ENCODE measurements at regions not wholly inside any gene's neighbourhood (a gene's known extent, or its start where the extent isn't known, plus 50 kb on each side); places are given as distances from the start of the nearest gene placed in this dataset.

GRCh38 chr5:164376843-164377242 lies 871.4 kb downstream of the MAT2B start:
- no peak for DNase-seq (ENCODE audit: low read depth in 2 of 2)

DNA sequence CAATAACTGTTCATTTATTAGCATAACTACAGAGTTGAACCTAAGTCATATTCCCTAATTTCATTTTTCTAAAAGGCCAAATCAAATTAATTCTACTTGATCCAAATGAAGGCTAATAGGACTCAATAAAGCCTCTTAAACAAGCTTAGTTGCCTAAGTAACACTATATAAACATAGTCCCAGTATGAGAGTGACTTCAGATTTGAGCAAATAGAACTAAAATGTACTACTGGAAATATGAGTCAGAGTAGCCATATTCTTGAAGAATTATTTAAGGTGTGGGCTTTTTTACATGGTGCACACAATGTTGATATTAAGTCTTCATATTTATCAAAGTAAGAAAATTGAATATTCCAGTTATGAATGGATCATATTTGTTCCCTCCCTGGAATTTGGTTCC lies 872.3 kb downstream of the MAT2B start:
- no peak for DNase-seq (ENCODE audit: low read depth in 2 of 2)

GRCh38 chr5:164383662-164384061 lies 878.2 kb downstream of the MAT2B start:
- no peak for DNase-seq (ENCODE audit: low read depth in 2 of 2)

DNA sequence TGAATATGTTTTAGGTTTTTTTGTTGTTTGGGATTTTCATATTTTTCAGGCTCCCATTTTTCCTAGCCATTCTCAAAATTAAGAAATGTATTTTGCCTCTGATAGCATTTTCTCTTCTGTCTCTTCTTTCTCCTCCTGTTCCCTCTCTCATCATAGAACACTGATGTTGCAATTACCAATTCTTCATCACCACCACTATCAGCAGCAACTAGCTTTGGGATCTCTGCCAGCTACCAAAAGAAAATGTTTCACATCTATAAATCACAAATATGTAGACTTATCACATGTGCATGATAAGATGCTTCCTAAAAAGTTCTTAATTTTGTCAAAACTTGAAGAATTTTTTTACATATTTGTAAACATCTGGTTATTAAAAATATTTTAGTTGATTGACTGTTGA lies 887.1 kb downstream of the MAT2B start:
- no peak for DNase-seq (ENCODE audit: low read depth in 2 of 2)

- DNase-seq (ENCODE audit: low read depth in 2 of 2), result no peak
Observed at GRCh38 chr5:164394686-164395194, 889.3 kb downstream of the MAT2B start.

DNA sequence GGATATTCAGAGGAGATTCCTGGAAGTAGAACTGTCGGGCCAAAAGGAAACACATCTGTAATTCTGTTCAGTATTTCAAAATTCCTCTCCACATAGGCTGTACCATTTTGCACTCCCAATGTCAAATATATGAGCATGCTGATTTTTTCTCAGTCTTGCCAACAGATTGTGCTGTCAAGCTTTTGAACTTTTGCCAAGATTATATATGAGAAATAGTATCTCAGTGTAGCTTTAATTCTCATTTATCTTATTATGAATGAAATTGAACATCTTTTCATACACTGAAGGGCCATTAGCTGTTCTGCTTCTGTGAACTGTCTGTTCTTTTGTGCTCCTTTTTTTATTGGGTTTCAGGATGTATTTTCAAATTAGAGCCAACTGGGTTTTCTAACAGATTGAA lies 907.1 kb downstream of the MAT2B start:
- no peak for DNase-seq (ENCODE audit: low read depth in 2 of 2)

DNA sequence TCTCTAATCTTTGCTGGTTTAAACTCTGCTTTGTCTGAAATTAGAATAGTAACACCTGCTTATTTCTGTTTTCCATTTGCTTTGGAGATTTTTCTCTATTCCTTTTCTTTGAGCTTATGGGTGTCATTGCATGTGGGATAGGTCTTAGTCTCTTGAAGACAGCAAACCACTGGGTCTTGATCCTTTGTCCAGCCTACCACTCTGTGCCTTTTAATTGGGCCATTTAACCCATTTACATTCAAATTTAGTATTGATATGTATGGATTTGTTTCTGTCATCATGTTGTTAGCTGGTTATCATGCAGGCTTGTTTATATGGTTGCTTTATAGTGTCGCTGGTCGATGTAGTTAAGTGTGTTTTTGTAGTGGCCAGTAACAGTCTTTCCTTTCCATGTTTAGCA lies 914.7 kb downstream of the MAT2B start:
- DNase-seq (ENCODE audit: low read depth in 2 of 2), result no peak

DNA sequence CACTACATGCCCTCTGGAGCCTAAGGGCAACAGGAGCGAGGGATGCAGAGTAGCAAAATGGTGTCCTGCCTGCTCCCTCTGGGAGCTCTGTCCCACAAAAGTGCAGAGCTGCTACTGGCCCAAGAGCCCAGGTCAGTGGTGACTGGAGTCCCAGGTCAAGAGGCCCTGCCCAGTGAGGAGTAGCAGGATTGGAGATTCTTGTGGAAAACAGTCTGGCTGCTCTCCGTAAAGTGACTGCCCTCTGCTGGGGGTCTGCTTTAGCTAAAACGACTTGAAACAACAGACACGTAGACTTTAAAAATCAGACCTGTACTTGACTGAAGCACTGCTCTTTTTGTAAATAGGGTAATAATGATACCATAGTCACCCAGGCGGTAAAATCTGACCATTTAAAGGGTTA lies 917.0 kb downstream of the MAT2B start:
- no peak for DNase-seq (ENCODE audit: low read depth in 2 of 2)

DNA sequence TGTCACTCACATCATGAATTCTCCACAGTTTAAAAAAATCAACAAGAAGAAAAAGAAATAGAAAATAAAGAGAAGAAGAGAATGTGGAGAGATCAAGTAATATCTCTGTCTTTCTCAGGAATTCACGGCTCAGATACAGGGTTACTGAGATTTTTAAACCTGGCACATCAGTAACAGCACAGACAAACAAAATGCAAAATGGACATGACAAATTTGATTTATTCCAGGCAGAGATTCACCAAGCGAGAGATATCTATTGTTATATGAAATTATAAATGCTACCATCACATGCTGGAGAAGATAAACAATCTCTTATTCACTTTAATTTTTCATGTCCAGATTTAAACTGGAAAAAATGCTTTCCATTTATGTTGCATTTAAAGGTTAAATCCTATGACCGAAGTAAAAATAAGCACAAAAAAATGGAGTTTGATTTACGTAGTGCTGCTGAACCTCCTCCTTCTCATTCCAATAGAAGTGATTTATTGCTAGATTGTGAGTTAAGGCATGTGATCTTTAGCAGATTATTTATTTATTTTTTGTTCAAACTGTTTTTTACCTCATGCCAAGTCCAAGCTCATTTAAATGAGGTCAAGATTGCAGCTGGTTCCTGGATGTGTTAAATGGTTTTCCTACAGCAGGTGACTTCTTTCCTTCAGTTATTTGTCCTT lies 926.4 kb downstream of the MAT2B start:
- DNase-seq (ENCODE audit: low read depth in 2 of 2), result no peak

GRCh38 chr5:164433106-164433870 lies 927.9 kb downstream of the MAT2B start:
- no peak for DNase-seq (ENCODE audit: low read depth in 2 of 2)

DNA sequence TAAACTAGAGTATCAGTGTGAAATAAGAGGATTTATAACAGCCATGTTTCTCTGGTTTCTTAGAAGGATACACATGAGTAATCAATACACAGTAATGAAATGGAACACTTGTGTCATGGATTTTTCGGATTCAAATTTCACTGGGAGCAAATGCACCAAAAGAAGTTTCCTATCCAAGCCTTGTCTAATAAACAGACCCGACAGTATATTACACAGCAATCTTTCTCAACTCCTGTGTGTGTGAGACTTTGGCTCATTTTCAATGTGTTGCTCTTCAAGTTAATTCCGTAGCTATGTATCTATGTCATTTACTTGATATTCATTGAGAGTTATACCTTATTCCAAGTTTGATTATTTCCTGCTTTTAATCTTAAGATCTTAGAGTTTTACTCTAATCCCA lies 930.2 kb downstream of the MAT2B start:
- no peak for DNase-seq (ENCODE audit: low read depth in 2 of 2)

- no peak for DNase-seq (ENCODE audit: low read depth in 2 of 2)
Observed at GRCh38 chr5:164439799-164440198, 934.4 kb downstream of the MAT2B start.

DNA sequence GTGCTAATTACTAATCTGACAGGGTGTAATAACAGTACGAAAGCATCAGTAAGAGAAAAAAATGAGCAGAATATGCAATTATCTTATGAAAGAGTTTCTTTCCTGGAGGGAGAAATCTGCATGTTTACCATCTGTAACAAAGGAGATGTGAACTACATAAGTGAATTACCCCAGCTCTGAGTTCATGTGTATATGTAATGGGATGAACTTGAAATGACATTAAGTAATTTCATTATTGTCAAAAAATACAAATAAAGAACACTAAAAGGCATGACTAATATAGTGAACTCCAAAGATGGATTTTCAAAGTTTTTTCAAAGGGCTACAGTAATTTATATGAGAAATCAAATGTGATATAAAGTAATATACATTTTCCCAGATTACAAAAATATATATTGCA lies 944.0 kb downstream of the MAT2B start:
- DNase-seq (ENCODE audit: low read depth in 2 of 2), result no peak

GRCh38 chr5:164466033-164466432 lies 960.6 kb downstream of the MAT2B start:
- no peak for DNase-seq (ENCODE audit: low read depth in 2 of 2)

DNA sequence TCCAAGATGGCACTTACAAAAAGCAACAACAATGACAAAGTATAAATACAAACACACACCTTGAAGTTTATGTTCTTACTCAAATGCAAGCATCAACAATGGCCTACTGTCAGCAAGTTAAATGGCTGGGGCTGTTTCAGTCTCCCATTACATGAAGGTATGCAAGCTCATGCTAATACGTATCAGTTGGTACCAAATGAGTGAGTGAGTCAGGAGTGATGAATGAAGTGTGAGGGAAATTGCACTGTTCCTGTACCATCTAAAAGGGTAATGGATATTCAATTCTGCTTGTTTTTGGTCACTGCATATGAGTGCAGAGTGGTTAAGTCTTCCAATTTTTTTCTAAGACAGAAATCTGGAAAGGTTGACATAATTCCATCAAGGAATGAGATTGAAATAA lies 964.9 kb downstream of the MAT2B start:
- no peak for DNase-seq (ENCODE audit: low read depth in 2 of 2)

GRCh38 chr5:164472165-164472564 lies 966.7 kb downstream of the MAT2B start:
- no peak for DNase-seq (ENCODE audit: low read depth in 2 of 2)

DNA sequence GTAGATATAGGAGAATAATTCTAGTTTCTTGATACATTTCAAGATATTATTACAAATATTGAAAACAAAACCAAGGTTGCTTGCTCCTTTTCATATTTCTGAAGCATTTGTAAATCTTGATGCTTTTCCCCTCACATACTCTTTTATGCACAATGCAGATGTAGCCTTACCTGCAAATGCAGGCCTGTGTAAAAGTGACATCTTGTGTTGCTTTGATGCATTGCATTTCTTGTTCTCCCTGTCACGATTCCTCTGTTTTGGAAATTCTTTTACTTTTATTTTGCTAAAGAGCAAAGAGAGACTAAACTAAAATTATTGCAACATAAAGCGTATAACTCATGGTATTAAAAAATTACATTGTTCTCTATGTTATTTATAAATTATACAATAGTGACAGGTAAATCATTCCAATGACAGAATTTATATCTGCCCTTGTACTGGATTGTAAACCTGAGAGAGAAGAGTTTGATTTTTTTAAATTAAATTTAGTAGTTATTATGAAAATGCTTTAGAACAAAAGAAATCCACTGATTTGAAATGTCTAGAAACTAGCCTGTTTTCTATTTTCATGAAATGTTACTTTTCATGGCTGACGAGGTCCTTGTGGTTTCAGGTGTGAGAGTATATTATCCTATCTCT lies 970.0 kb downstream of the MAT2B start:
- no peak for DNase-seq (ENCODE audit: low read depth in 2 of 2)

GRCh38 chr5:164481270-164481669 lies 975.9 kb downstream of the MAT2B start:
- no peak for DNase-seq (ENCODE audit: low read depth in 2 of 2)

GRCh38 chr5:164482351-164482750 lies 976.9 kb downstream of the MAT2B start:
- DNase-seq (ENCODE audit: low read depth in 2 of 2), result no peak

- DNase-seq (ENCODE audit: low read depth in 2 of 2), result no peak
Observed at GRCh38 chr5:164484948-164485347, 979.5 kb downstream of the MAT2B start.

- DNase-seq (ENCODE audit: low read depth in 2 of 2), result no peak
Observed at GRCh38 chr5:164487939-164488338, 982.5 kb downstream of the MAT2B start.

DNA sequence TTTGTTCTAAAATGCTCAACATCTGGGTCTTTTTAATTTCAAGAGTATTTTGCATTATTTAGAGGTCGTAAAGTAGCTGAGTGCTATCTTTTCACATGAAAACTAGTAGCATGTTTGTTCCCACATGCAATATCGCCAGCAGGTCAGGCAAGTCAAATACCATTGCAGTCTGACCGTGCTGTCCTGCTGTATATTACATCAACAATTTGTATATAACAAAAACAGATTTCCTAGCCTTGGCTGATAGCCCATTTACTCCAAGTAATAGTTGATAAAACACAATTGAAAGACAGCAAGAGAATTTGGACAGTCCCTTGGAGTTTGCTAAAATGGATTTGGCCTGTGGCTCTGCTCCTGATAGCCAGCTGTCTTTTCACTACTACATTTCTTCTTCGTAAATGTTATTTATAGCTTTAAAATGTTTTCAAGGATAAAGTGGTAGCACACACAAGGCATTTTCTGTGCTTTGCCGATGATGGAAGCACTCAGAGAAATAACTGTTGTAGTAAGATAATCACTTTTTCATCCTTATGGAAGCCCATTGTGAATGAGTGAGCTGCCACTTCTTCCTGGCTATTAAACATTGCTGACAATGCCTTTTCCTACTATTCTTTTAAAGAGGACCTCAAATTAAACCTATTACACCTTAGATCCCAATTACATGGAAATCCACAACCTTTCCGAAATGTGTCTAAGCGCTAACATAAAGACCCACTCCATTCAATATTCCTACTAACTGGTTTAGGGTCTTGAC lies 992.1 kb downstream of the MAT2B start:
- DNase-seq (ENCODE audit: low read depth in 2 of 2), result no peak
